ENCODE measurements at regions not wholly inside any gene's neighbourhood (a gene's known extent, or its start where the extent isn't known, plus 50 kb on each side); places are given as distances from the start of the nearest gene placed in this dataset.

DNA sequence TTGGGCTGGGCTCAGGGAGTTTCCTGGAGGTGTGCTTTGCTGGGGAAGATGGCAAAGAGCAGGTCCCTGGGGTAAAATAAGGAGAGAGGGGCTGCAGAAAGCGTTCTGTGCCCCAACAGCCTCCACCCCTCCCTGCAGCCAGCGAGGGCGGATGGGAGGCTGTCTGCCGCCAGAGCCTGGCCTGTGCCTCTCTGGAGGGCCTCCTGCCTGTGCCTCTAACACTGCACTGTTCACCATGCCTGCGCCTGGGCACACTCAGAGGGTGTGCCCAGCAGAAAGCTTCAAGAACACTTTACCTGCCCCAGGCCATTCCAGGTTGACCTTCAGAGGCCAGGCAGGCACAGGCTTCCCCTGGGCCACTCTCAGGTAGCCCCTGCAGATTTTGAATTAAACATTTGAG lies 77.7 kb upstream of the KLF13 start:
- DNase-seq, result peak in 2 of 3 donors; percentile 13 to 17
- no peak for ATAC-seq
- no peaks in the 10 kb centered on the region for H3K36me3 ChIP-seq (ENCODE audit: low read depth)
- intact Hi-C loops (cut with DNase I, micrococcal nuclease), result no loop called here
- H3K4me3 ChIP-seq, result no peak overlapping the region
- no peak for TF ChIP-seq CTCF (IDR thresholded peaks at IDR 0.05)
- H3K4me1 ChIP-seq (ENCODE audit: low read depth), result no peaks in the 10 kb centered on the region
- no peaks in the 10 kb centered on the region for H3K9me3 ChIP-seq

- TF ChIP-seq CTCF (IDR thresholded peaks at IDR 0.05), result no peak
- Histone ChIP-seq H3K4me3 (no peak overlapping the region), H3K9me3 (no peaks in the 10 kb centered on the region), H3K36me3 (ENCODE audit: low read depth) (no peaks in the 10 kb centered on the region), H3K4me1 (ENCODE audit: low read depth) (peaks cover 8% of the 10 kb centered on the region)
- intact Hi-C loops (cut with DNase I, micrococcal nuclease), result no loop called here
- DNase-seq, result peak in 2 of 3 donors; percentile 10 to 28
- ATAC-seq, result no peak
Observed at GRCh38 chr15:31250033-31250432, 76.6 kb upstream of the KLF13 start.

DNA sequence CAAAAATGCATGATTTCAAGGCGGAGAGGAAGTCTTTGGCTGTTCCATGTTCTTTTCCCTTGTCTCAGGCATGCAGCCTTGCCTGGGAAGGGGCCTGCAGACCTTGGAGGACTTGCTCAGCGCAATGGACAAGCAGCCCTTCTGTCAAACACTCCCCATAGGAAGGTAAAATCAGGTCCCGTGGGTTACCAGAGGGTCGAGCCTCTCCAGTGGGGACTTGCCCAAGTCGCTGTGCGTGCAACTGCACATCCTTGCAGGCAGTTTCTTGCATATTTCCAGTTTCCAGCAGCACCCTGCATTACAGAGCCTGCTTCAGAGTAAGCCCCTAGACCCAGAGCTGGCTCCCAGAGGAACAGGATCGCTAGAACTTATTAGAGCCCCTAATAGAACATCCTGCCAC lies 75.5 kb upstream of the KLF13 start:
- H3K36me3 ChIP-seq (ENCODE audit: low read depth), result no peaks in the 10 kb centered on the region
- peak in 2 of 3 donors; percentile 9 to 12 for DNase-seq
- ATAC-seq, result no peak
- H3K4me1 ChIP-seq (ENCODE audit: low read depth), result peaks cover 17% of the 10 kb centered on the region
- no peak for TF ChIP-seq CTCF (IDR thresholded peaks at IDR 0.05)
- intact Hi-C loops (cut with DNase I, micrococcal nuclease), result no loop called here
- no peak overlapping the region for H3K4me3 ChIP-seq
- no peaks in the 10 kb centered on the region for H3K9me3 ChIP-seq

DNA sequence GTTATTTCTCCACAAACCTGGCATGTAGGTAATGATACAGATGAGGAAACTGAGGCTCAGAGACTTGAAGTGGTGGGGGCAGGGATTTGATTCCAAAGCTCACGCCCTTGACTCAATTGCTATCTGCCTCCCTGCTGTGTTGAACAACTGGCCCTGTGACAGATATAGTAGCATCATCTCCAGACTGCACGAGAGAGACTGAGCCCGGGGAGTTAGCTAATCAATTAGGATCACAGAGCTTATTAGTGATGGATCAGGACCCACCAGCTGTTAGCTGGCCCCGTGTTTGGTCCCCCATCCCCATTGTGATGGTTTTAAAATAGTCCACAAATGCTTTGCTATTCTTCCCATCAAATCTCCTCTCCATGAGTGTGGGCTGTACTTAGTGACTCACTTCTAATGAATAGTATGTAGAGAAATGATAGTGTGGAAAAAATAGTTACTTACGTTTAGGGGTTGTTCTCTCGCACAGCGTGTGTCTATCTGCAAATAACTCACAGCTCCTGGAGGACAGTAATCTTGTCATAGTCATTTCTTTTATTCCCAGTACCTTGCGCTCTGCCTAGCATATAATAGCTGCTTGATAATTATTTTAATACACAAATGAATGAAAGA lies 74.4 kb upstream of the KLF13 start:
- no peaks in the 10 kb centered on the region for H3K9me3 ChIP-seq
- no peak for TF ChIP-seq CTCF (IDR thresholded peaks at IDR 0.05)
- no peak overlapping the region for H3K4me3 ChIP-seq
- ATAC-seq, result no peak
- no peaks in the 10 kb centered on the region for H3K36me3 ChIP-seq (ENCODE audit: low read depth)
- H3K4me1 ChIP-seq (ENCODE audit: low read depth), result peaks cover 26% of the 10 kb centered on the region
- DNase-seq, result peak in 1 of 3 donors; percentile 4
- intact Hi-C loops (cut with DNase I, micrococcal nuclease), result no loop called here

DNA sequence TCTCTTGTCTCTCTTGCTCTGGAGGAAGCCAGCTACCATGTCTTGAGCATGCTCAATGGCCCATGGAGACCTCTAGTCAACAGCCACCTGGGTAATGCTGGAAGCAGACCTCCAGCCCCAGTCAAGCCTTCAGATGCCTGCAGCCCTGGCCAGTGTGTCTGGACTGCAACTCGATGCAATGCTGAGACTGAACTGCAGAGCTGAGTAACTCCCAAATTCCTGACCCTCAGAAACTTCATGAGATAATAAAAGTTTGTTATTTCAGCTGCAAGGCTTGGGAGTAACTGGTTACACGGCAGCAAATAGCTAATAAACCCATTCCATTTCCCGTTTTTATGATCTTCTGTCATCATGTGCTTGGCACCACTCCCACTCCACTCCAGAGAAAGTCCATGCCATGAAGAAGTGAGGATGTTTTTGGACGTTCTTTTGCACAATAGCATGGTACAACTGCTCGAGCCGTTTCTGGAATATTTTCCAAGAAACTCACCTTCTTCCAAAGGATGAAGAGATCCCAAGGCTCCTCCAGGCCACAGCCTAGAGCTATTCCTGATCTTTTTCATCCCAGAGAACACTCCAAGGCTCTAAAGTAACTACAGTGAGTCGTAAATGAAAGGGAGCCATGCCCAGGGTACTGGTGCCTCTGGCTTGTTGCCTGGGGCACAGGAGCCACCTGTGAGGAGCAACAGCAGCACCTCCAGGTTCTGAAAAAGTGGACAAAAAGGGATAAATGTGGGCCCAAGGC lies 72.0 kb upstream of the KLF13 start:
- intact Hi-C loops (cut with DNase I, micrococcal nuclease), result no loop called here
- H3K9me3 ChIP-seq, result no peaks in the 10 kb centered on the region
- no peak overlapping the region for H3K4me3 ChIP-seq
- DNase-seq, result peak; percentile 47 to 89 (median 60)
- no peak for TF ChIP-seq CTCF (IDR thresholded peaks at IDR 0.05)
- H3K36me3 ChIP-seq (ENCODE audit: low read depth), result no peaks in the 10 kb centered on the region
- H3K4me1 ChIP-seq (ENCODE audit: low read depth), result peaks cover 26% of the 10 kb centered on the region
- peak; percentile 83 for ATAC-seq

Measured in mucosa of descending colon (tissue), 3 donors.